Right lobe of liver (tissue), 4 donors: ENCODE measurements at regions not wholly inside any gene's neighbourhood (a gene's known extent, or its start where the extent isn't known, plus 50 kb on each side); places are given as distances from the start of the nearest gene placed in this dataset.

Experiments
- CTCF ChIP-seq, 4 donors: fragments of 200-600 bp in 3 of 4; fragments of 450-650 bp in 1 of 4; IDR thresholded peaks; one replicate each; pipeline versions ENCODE4 v1.5.1 to v1.8.0; 2016 to 2022; ENCODE audit warnings: antibody characterized with exemption in 4 of 4, mild to moderate bottlenecking in 2 of 4
- POLR2A ChIP-seq: fragments of 450-650 bp; IDR thresholded peaks from one replicate; pipeline ENCODE4 v1.6.1; 2017; ENCODE audit warnings: antibody characterized with exemption, mild to moderate bottlenecking
- donor health status: DM: no; HTN: no; CAD: no.
- donor health status: DM: no; HTN: no; CAD: no.
- donor health status: DM: no; HTN: yes; CAD: no.

GRCh38 chr7:12766416-12766815 lies 79.0 kb downstream of the ARL4A start:
- TF ChIP-seq CTCF (IDR thresholded peaks at IDR 0.05), result no peak
- TF ChIP-seq POLR2A, result no peak
